ENCODE measurements at regions not wholly inside any gene's neighbourhood (a gene's known extent, or its start where the extent isn't known, plus 50 kb on each side); places are given as distances from the start of the nearest gene placed in this dataset.

DNA sequence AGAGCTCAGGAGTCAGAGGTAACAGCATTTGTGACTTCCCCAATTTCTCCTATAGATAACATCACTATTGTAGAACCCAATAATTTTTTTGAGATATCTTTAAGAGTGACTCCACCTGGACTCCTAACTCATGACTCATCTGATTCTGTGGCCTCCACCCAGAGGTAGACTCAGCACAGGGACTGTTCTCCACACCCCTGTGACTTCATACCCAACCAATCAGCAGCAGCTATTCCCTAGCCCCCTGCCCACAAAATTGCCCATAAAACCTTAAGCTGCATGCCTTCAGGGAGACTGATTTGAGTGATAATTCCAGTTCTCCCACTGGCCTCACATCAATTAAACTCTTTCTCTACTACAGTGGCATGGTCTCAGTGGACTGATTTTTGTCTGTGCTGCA, 475.4 kb upstream of the FAT3 start:
- H3K36me3 ChIP-seq (ENCODE audit: insufficient read depth in 1 of 2, low read depth in 1 of 2) = no peaks in the 10 kb centered on the region
- no peaks in the 10 kb centered on the region for H3K9me3 ChIP-seq
- TF ChIP-seq, protein P1, sequence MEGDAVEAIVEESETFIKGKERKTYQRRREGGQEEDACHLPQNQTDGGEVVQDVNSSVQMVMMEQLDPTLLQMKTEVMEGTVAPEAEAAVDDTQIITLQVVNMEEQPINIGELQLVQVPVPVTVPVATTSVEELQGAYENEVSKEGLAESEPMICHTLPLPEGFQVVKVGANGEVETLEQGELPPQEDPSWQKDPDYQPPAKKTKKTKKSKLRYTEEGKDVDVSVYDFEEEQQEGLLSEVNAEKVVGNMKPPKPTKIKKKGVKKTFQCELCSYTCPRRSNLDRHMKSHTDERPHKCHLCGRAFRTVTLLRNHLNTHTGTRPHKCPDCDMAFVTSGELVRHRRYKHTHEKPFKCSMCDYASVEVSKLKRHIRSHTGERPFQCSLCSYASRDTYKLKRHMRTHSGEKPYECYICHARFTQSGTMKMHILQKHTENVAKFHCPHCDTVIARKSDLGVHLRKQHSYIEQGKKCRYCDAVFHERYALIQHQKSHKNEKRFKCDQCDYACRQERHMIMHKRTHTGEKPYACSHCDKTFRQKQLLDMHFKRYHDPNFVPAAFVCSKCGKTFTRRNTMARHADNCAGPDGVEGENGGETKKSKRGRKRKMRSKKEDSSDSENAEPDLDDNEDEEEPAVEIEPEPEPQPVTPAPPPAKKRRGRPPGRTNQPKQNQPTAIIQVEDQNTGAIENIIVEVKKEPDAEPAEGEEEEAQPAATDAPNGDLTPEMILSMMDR (IDR thresholded peaks at IDR 0.05) = no peak
- intact Hi-C loops (cut with DNase I) = no loop called here
- ATAC-seq = no peak
- DNase-seq = no peak
- H3K27me3 ChIP-seq (ENCODE audit: insufficient read depth in 3 of 3, low read length in 2 of 3) = no peaks in the 10 kb centered on the region
- no peak overlapping the region for H3K4me3 ChIP-seq
- H3K4me1 ChIP-seq = no peaks in the 10 kb centered on the region
- no peak overlapping the region for H3K27ac ChIP-seq

DNA sequence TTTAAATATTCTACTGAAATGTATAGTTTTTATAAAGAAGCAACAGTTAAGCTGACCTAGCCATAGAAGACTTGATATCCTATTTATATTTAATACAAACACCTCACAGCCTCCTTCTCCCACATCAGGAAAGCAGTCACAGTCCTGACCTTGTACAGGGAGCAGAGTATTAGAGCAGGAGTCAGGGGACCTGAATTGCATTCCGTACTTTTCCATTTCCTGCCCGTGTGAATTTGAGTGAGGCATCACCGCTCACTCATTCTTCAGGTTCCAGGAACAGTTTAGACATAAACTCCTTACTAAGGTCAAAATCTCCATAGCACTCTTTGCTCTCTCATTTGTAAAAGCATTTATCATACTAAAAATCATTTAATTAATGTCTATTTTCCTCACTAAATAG, 482.5 kb upstream of the FAT3 start:
- Histone ChIP-seq H3K27ac (no peak overlapping the region), H3K9me3 (no peaks in the 10 kb centered on the region), H3K36me3 (ENCODE audit: insufficient read depth in 1 of 2, low read depth in 1 of 2) (no peaks in the 10 kb centered on the region), H3K27me3 (ENCODE audit: insufficient read depth in 3 of 3, low read length in 2 of 3) (no peaks in the 10 kb centered on the region), H3K4me3 (no peak overlapping the region), H3K4me1 (no peaks in the 10 kb centered on the region)
- intact Hi-C loops (cut with DNase I) = no loop called here
- DNase-seq (no peak), ATAC-seq (no peak)
- TF ChIP-seq, protein P1 (IDR thresholded peaks at IDR 0.05) = no peak
- WGBS, 3 donors = 54 to 70% (median 66%) methylated on average over 3 of the region's 3 CpGs

DNA sequence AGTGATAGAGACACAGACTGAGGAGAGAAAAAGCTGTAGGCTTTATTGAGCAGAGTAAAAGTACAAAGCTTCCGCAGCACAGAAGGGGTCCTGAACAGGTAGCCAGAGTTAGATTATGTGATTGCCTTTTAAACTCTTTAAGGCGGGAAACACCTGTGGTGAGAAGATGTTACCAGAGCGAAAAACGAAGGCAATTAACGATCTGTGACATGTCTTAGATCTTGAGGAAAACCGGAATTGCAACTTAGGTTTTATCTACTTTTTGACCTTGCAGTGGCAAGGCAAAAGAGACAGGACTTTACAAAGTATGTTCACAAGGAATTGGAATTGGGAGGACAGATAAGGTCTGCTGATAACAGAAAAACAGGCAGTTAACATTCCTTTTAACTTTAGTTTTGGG, 493.6 kb upstream of the FAT3 start:
- Histone ChIP-seq H3K4me1 (no peaks in the 10 kb centered on the region), H3K36me3 (ENCODE audit: insufficient read depth in 1 of 2, low read depth in 1 of 2) (no peaks in the 10 kb centered on the region), H3K27ac (no peak overlapping the region), H3K4me3 (no peak overlapping the region), H3K9me3 (no peaks in the 10 kb centered on the region), H3K27me3 (ENCODE audit: insufficient read depth in 3 of 3, low read length in 2 of 3) (no peaks in the 10 kb centered on the region)
- 69 to 82% (median 77%) methylated on average over 6 of the region's 6 CpGs for WGBS, 3 donors
- ATAC-seq (no peak), DNase-seq (no peak)
- intact Hi-C loops (cut with DNase I) = no loop called here
- TF ChIP-seq, protein P1 (IDR thresholded peaks at IDR 0.05) = no peak

DNA sequence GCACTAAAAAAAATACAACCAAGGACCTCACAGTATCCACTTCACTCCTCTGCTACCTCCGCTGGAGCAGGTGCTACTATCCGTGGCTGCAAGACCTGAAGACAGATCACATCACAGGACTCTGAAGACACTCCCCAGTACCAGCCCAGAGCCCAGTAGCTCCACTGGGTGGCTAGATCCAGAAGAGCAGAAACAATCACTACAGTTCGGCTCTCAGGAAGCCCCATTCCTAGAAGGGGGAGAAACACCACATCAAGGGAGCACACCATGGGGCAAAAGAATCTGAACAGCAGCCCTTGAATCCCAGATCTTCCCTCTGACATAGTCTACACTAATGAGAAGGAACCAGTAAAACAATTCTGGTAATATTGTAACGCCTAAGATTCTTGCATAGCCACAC, 494.0 kb upstream of the FAT3 start:
- 89 to 93% (median 90%) methylated on average over 4 of the region's 4 CpGs for WGBS, 3 donors
- intact Hi-C loops (cut with DNase I) = no loop called here

DNA sequence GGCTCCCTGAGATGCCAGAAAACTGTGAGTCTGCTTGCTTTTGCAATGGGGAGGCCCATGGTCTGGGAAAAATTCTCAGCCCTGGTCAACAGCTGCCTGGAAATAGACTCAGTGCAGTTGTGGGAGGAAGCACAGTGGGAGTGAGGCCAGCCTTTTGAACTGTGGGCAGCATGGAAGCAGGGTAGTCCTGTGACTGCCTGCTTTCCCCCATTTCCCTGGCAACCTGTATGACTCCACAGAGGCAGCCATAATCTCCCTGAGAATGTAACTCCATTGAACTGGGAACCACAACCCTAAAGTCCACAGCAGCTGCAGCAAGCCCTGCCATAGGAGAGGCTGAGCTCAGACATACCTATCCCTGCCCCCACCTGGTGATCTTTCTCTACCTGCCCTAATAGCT, 494.6 kb upstream of the FAT3 start:
- TF ChIP-seq, protein P1 (IDR thresholded peaks at IDR 0.05) = no peak
- ATAC-seq (no peak), DNase-seq (no peak)
- Histone ChIP-seq H3K36me3 (ENCODE audit: insufficient read depth in 1 of 2, low read depth in 1 of 2) (no peaks in the 10 kb centered on the region), H3K27ac (no peak overlapping the region), H3K4me3 (no peak overlapping the region), H3K4me1 (no peaks in the 10 kb centered on the region), H3K27me3 (ENCODE audit: insufficient read depth in 3 of 3, low read length in 2 of 3) (no peaks in the 10 kb centered on the region), H3K9me3 (no peaks in the 10 kb centered on the region)
- intact Hi-C loops (cut with DNase I) = no loop called here

More for the DNA sequence above, 494.0 kb upstream of the FAT3 start:
- no peaks in the 10 kb centered on the region for H3K9me3 ChIP-seq
- no peaks in the 10 kb centered on the region for H3K4me1 ChIP-seq
- TF ChIP-seq, protein P1 (IDR thresholded peaks at IDR 0.05) = no peak
- no peak for ATAC-seq
- H3K27me3 ChIP-seq (ENCODE audit: insufficient read depth in 3 of 3, low read length in 2 of 3) = no peaks in the 10 kb centered on the region
- H3K27ac ChIP-seq = no peak overlapping the region
- no peak overlapping the region for H3K4me3 ChIP-seq
- no peak for DNase-seq
- no peaks in the 10 kb centered on the region for H3K36me3 ChIP-seq (ENCODE audit: insufficient read depth in 1 of 2, low read depth in 1 of 2)

Data from psoas muscle (tissue), 7 donors.